ENCODE measurements at regions not wholly inside any gene's neighbourhood (a gene's known extent, or its start where the extent isn't known, plus 50 kb on each side); places are given as distances from the start of the nearest gene placed in this dataset.

DNA sequence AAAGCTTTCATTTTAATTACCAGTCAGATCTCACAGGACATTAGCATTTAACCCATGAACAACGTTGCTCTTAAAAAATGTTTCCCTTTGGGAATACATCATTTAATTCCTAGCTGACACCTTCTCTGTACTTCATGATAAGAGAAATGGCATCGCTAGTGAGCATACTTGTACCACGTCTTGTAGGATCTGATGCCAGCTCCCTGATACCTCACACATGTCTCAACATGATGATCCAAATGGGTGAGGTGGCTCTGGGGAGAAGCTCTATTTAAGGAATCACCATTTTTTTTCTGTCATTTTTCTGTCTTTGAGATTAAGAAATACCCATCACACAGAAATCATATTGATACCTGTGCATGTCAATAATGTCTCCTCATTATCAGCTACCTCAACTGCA lies 772.1 kb upstream of the CA10 start:
- Histone ChIP-seq H3K36me3 (ENCODE audit: control insufficient read depth, insufficient read depth, low read length) (no peaks in the 10 kb centered on the region), H2AFZ (replicated peaks; ENCODE audit: low read length, poor library complexity) (no peak overlapping the region), H2AK5ac (ENCODE audit: low read depth, low read length) (no peak overlapping the region), H3K18ac (ENCODE audit: low read depth, low read length) (no peak overlapping the region), H2BK15ac (ENCODE audit: low read depth, low read length) (no peak overlapping the region), H2BK120ac (ENCODE audit: low read depth, low read length) (no peak overlapping the region), H3K9me1 (ENCODE audit: insufficient read depth, low read length) (no peaks in the 10 kb centered on the region), H4K5ac (ENCODE audit: low read depth, low read length) (no peak overlapping the region), H3K27me3 (ENCODE audit: control insufficient read depth, insufficient read depth, low read length) (no peaks in the 10 kb centered on the region), H4K8ac (ENCODE audit: low read depth in 2 of 2, low read length in 2 of 2) (no peak overlapping the region), H4K91ac (ENCODE audit: insufficient read depth, low read depth, low read length) (no peak overlapping the region), H3K14ac (replicated peaks; ENCODE audit: low read depth, low read length) (no peak overlapping the region), H3K56ac (ENCODE audit: extremely low read depth, insufficient read depth, low read length) (no peak overlapping the region), H3K23ac (ENCODE audit: low read depth, low read length) (no peak overlapping the region), H3K4me1 (ENCODE audit: control insufficient read depth, insufficient read depth, low read length) (no peaks in the 10 kb centered on the region), H3K9ac (ENCODE audit: low read depth, low read length) (no peak overlapping the region), H3K27ac (ENCODE audit: insufficient read depth, low read length) (no peak overlapping the region), H2BK20ac (ENCODE audit: low read depth, low read length) (no peak overlapping the region), H3K4me3 (ENCODE audit: insufficient read depth, low read depth, low read length) (no peak overlapping the region), H3K4ac (ENCODE audit: low read depth, low read length) (no peak overlapping the region), H2AK9ac (replicated peaks; ENCODE audit: low read depth, low read length, poor library complexity) (no peak overlapping the region), H3K79me1 (ENCODE audit: low read depth in 1 of 2, low read length in 2 of 2) (no peaks in the 10 kb centered on the region), H2BK5ac (ENCODE audit: low read depth, low read length, poor library complexity, severe bottlenecking) (no peak overlapping the region), H3K9me3 (ENCODE audit: control insufficient read depth, insufficient read depth, low read length) (peaks cover 13% of the 10 kb centered on the region), H3K4me2 (ENCODE audit: low read depth, low read length) (no peak overlapping the region), H4K20me1 (ENCODE audit: insufficient read depth, low read length) (no peaks in the 10 kb centered on the region)
- no TSS peak for BruUV-seq (replicated peaks)
- intact Hi-C loops (cut with micrococcal nuclease) = no loop called here
- no peak for ATAC-seq (ENCODE audit: low read depth)
- dilution Hi-C loops (cut with HindIII; ENCODE audit: low sequenced_read_pairs, unreplicated experiment) = no loop called here
- CTCF ChIA-PET = no interaction called here
- no peak for DNase-seq
- in situ Hi-C loops (cut with MboI; ENCODE audit: low sequenced_read_pairs) = no loop called here
- no peak for TF ChIP-seq RAD21 (IDR thresholded peaks at IDR 0.05; ENCODE audit: low read length)
- TF ChIP-seq RCOR1 (IDR thresholded peaks at IDR 0.05; ENCODE audit: insufficient replicate concordance, low read length) = no peak
- no peak for TF ChIP-seq CHD1 (IDR thresholded peaks at IDR 0.05; ENCODE audit: low read depth, low read length)
- TF ChIP-seq, protein P1, sequence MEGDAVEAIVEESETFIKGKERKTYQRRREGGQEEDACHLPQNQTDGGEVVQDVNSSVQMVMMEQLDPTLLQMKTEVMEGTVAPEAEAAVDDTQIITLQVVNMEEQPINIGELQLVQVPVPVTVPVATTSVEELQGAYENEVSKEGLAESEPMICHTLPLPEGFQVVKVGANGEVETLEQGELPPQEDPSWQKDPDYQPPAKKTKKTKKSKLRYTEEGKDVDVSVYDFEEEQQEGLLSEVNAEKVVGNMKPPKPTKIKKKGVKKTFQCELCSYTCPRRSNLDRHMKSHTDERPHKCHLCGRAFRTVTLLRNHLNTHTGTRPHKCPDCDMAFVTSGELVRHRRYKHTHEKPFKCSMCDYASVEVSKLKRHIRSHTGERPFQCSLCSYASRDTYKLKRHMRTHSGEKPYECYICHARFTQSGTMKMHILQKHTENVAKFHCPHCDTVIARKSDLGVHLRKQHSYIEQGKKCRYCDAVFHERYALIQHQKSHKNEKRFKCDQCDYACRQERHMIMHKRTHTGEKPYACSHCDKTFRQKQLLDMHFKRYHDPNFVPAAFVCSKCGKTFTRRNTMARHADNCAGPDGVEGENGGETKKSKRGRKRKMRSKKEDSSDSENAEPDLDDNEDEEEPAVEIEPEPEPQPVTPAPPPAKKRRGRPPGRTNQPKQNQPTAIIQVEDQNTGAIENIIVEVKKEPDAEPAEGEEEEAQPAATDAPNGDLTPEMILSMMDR (conservative IDR thresholded peaks at IDR 0.05; ENCODE audit: low read depth, low read length) = no peak
- TF ChIP-seq MAFK (IDR thresholded peaks at IDR 0.05; ENCODE audit: low read depth, low read length) = no peak
- TF ChIP-seq, protein P2, sequence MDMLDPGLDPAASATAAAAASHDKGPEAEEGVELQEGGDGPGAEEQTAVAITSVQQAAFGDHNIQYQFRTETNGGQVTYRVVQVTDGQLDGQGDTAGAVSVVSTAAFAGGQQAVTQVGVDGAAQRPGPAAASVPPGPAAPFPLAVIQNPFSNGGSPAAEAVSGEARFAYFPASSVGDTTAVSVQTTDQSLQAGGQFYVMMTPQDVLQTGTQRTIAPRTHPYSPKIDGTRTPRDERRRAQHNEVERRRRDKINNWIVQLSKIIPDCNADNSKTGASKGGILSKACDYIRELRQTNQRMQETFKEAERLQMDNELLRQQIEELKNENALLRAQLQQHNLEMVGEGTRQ (IDR thresholded peaks at IDR 0.05; ENCODE audit: low read depth, low read length) = no peak
- TF ChIP-seq MAZ (IDR thresholded peaks at IDR 0.05; ENCODE audit: borderline replicate concordance, low read depth, low read length) = no peak
- no peak for TF ChIP-seq CEBPB (IDR thresholded peaks at IDR 0.05; ENCODE audit: low read depth, low read length)
- TF ChIP-seq SMC3 (IDR thresholded peaks at IDR 0.05; ENCODE audit: low read depth, low read length) = no peak
- no CpG with 5 or more reads among the region's 3 CpGs for WGBS, 2 experiments (ENCODE audit: extremely low coverage in 2 of 2, insufficient read length in 1 of 2)
- POLR2A ChIA-PET (ENCODE audit: unreplicated experiment) = no interaction called here

Data from IMR-90 (cell line).